Bone marrow (tissue), 2 donors: ENCODE measurements at regions not wholly inside any gene's neighbourhood (a gene's known extent, or its start where the extent isn't known, plus 50 kb on each side); places are given as distances from the start of the nearest gene placed in this dataset.

Experiments
- DNase-seq, 2 donors: peaks; one replicate each; lab custom pipeline; 2025; lab: John Stamatoyannopoulos, UW

- no peak for DNase-seq
Measured at GRCh38 chr16:86806181-86806837, 228.0 kb downstream of the FOXL1 start.

DNA sequence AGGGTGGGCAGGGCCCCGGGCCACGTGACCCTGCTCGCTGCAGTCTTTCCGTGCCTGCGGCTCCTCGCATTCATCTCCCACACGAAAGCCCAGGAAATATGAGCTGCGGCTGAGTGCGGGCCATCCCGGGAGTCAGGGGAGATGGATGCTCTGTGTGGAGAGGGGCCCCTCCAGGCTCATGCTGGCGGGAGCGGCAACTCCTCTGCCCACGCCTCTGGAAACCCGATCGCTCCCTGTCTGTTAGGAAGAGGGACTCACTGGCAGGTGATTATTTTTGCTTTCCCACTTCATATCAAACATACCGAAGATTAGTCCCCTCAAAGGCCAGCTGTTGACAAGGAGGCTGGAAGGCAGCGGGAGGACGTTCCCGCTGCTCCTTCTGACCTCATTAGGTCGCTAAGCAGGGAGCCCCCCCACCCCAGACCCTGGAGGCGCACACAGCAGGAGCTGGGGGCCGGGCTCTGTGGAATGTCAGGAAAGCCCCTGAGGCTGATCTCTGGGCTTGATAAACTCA is 228.5 kb downstream of the FOXL1 start:
- no peak for DNase-seq

DNA sequence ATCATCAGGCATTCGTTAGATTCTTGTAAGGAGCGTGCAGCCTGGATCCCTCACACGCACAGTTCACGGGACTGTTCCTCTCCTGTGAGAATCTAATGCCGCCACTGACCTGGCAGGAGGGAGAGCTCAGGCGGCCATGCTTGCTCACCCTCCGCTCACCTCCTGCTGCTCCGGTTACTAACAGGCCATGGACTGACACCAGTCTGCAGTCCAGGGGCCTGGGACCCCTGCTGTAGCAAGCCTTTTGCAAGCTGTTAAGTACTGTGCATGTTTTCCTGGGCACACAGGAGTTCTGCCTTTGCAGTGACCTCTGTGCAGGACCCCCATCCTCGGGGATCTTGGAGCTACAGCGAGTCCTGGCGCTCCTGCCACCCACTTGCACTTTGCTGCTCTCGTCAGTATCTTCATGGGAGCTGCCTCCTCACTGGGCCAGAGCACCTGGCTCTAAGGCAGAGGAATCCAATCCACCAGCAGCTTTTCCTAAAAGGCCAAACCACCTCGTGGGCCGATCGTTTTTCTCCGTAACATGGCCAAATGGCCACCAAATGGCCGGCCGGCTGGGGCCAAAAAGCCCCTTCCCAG is 230.6 kb downstream of the FOXL1 start:
- DNase-seq = no peak

DNA sequence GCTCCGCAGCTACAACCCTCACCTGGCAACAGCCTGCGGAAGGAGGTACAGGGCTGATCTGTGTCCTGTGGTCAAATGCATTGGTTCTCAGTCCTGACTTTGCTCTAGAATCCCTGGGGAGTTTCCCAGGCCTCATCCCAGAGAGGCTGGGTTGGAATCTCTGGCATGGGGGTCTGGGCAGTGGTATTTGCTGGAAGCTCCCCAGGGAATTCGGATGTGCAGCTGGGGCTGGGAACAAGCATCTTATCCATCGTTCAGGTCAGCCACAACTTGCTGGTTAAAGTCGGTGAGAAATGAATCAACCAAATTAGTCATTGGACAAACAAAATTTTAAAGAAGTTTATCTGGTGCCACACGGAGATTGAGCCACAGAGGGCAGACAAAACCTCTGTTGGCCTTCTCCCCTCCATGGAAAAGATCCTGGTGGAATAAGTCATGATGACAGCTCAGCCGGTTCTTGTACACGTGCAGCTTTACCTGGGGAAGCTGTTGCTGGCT is 231.2 kb downstream of the FOXL1 start:
- DNase-seq = no peak

DNA sequence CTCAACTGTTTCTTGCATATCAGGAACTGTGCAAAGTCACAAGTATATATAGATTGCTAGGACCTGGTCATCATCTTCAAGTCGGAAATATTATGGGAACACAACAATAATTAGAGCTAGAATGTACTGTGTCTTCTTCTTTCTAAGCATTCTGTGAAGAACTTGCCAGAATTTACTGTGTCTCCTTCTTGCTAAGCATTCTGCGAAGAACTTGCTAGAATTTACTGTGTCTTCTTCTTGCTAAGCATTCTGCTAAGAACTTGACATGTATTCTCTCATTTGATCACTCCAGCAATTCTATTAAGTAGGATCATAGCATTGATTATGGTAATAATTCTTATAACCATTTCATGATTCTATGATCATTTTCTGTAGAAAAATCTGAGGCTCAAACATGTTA is 231.7 kb downstream of the FOXL1 start:
- no peak for DNase-seq

DNA sequence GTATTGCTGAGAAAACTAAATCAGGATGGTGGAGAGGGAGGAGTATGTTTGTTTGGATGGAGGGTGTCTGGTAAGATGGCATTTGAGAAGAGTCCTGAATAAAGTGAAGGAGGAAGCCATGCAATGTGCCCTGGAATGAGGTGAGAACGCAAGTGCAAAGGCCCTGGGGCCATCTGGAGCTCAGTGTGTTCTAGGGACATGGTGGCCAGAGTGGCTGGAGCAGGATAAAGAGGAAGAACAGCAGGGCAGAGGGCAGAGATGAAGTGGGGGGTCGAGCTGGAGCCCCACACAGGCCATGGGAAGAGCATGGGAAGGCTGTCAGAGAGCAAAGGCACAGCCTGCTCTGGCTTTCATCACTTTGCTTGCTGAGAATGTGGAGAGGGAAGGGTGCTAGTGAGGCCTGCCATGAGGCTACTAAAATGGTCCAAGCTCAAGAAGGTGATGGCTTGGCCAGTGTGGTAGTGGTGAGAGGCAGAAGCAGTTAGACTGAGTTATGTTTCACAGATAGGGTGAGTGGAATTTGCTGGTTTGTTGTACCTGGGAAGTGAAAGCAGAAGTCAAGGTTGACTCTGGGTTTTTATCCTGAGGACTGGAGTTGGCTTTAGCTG is 234.1 kb downstream of the FOXL1 start:
- DNase-seq = no peak

GRCh38 chr16:86814256-86814655 is 235.9 kb downstream of the FOXL1 start:
- DNase-seq = no peak

- DNase-seq = no peak
Measured at GRCh38 chr16:86816930-86817625, 238.7 kb downstream of the FOXL1 start.

DNA sequence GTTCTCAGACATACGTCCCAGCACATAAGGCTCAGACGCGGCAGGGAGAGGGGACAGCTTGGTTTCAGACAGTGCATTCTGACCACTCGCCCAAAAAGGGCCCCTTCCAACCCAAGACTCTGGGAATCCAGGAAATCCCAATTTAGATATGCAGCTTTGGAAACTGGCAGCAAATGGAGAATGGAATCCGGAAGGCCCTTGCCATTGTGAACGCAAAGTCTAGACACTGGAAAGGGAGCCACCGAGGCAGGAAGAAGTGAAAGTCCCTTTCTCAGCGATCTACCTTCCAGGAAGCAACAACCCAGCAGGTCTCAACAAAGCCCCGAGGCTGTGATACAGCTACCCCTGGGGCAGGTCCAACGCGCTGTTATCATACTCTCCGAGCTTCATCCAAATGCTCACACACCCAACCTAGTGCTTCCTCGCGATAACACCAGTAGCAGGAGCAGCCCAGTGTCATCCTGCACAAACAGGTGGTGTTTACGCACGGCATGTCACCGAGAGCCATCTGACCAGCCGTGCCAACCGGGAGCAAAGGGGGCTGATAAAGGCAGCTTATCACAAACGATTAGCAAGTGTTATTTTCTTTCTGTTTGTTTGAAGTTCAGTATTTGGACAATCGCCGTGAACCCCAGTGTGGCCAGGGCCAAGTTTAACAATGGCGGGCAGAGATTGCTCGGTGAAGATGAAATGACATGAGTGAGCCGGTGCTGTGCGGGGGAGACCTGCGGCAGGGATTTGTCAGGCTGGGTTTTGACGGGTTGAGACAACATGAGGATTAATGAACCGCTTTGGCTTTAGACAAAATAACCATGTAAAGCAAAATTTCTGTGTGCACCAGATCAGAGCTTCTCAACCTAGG is 240.6 kb downstream of the FOXL1 start:
- no peak for DNase-seq

DNA sequence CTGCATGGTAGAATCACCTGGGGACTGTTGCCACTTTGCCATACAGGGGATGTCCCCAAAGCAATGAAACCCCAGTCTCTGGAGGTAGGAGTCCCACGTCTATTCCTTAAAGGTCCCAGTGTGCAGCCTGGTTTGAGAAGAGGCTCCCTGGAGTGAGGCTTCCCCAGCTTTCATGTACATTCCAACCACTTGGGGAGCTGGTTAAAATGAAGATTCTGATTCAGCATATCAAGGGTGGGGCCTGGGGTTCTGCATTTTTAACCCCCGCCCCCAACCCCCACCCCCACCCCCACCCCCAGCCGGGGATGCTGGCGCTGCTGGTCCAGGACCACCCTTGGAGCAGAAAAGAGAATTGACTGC is 241.2 kb downstream of the FOXL1 start:
- DNase-seq = no peak

GRCh38 chr16:86821895-86822294 is 243.5 kb downstream of the FOXL1 start:
- DNase-seq = no peak

DNA sequence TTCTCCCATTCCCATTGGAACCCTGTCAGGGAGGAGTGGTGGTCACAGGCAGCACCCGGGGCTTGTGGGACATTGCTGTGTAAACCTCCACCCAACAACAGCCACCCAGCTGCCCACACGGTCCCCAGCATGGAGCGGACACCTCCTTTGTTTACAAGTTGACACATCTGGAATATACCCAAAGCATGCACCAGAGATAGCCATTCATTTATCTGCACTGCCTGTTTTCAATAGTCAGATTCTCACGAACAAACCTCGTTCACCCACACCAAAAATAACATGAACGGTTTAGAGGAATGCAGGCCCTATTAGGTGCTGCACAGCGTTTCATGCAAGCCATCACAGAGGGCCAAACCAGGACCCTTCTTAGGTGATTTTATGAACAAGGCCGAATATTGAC is 244.8 kb downstream of the FOXL1 start:
- no peak for DNase-seq

DNA sequence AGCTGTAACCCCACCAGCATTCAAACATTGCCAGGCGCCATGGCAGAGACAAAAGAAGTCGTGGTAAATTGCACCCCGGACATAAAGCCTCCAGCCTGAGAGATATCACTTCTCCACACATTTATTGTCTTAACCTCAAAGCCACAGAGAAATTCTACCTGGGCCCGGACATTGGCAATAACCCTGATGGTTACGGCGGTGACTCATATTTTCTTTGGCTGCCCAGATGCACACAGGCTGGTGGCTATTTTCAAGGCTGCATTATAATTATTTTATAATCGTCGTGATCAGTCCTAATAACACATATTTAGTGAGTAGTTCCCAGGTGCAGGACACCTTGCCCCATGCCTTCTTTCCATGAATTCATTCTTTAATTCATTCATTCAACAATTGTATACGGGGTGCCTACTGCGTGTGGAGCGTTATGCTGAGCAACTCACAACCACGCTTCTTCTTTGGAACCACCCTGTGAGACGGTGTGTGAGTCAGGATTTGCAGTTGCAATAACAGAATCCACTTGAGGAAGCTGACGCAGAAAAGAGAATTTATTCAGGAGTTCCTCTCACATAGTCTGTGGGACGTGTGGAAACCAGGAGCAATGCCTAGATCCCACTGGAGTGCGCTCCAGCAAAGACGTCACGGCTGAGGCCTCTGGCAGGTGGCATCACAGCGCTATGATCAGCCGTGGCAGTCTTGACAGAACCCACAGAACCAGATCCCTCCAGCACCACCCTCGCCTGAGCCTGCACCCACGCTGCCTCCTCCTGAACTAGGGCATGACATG is 245.7 kb downstream of the FOXL1 start:
- no peak for DNase-seq

- DNase-seq = no peak
Measured at GRCh38 chr16:86824751-86825296, 246.5 kb downstream of the FOXL1 start.

- DNase-seq = no peak
Measured at GRCh38 chr16:86825631-86826030, 247.3 kb downstream of the FOXL1 start.

DNA sequence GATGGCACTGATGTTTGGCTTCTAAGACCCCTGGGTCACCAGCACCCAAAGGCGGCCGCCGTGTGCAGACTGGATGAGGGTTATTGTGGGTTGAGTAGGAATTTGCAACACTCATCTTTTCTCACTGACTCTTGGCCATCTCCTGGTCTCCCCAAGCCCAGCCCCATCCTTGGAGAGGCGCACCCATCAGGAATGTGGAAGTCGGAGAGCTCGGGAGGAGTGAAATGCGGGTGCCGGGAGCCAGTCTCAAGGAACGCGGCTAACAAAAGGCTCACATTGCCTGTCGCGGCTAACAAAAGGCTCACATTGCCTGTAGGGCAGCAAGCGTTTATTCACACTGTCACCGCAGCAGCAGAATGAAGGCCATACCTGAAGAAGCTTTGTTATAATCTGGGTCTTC is 248.6 kb downstream of the FOXL1 start:
- DNase-seq = no peak

GRCh38 chr16:86827521-86827920 is 249.2 kb downstream of the FOXL1 start:
- no peak for DNase-seq

- no peak for DNase-seq
Measured at GRCh38 chr16:86828202-86828601, 249.9 kb downstream of the FOXL1 start.

GRCh38 chr16:86828653-86829052 is 250.3 kb downstream of the FOXL1 start:
- no peak for DNase-seq

DNA sequence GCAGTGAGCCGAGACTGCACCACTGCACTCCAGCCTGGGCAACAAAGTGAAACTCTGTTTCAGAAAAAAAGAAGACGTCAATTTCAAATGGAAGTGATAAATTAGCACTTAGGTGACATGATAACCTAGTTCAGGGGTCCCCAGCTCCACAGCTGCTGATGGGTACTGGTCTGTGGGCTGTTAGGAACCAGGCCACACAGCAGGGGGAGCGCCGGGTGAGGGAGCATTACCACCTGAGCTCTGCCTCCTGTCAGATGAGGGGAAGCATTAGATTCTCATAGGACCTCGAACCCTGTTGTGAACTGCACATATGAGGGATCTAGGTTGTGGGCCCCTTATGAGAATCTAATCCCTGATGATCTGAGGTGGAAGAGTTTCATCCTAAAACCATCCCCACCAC is 253.0 kb downstream of the FOXL1 start:
- DNase-seq = no peak

- DNase-seq = no peak
Measured at GRCh38 chr16:86833136-86833535, 254.8 kb downstream of the FOXL1 start.
